Tibial artery (tissue), 4 donors: ENCODE measurements at regions not wholly inside any gene's neighbourhood (a gene's known extent, or its start where the extent isn't known, plus 50 kb on each side); places are given as distances from the start of the nearest gene placed in this dataset.

Experiments used
- DNase-seq, 2 donors: peaks; one replicate each; pipeline ENCODE4 v3.0.0-alpha.2; 2019
- H3K27ac ChIP-seq, 2 donors: fragments of 200-600 bp; sonication (generic) in 1 of 2; 1 replicate in 1 of 2; 2 replicates in 1 of 2; pipeline ENCODE4 v1.5.1; 2018 to 2019; ENCODE audit warnings: mild to moderate bottlenecking in 1 of 2
- H3K27me3 ChIP-seq, 2 donors: fragments of 200-600 bp; sonication (generic) in 1 of 2; one replicate each; pipeline versions ENCODE4 v1.5.1 to v1.6.0; 2016 to 2019
- H3K36me3 ChIP-seq, 3 donors: fragments of 200-600 bp; sonication (generic) in 2 of 3; one replicate each; pipeline ENCODE4 v1.5.1; 2016 to 2019; ENCODE audit warnings: mild to moderate bottlenecking in 2 of 3
- H3K4me1 ChIP-seq, 4 donors: fragments of 200-600 bp; sonication (generic) in 2 of 4; 1 replicate in 3 of 4; 2 replicates in 1 of 4; pipeline ENCODE4 v1.5.1; 2016 to 2019
- H3K4me3 ChIP-seq, 2 donors: fragments of 200-600 bp; sonication (generic) in 1 of 2; 1 replicate in 1 of 2; 2 replicates in 1 of 2; pipeline ENCODE4 v1.5.1; 2018 to 2019; ENCODE audit warnings: mild to moderate bottlenecking in 2 of 2
- H3K9me3 ChIP-seq, 3 donors: fragments of 200-600 bp; sonication (generic) in 1 of 3; one replicate each; pipeline ENCODE4 v1.5.1; 2016 to 2019
- intact Hi-C: fragments of 100-400 bp; cut with DNase I; formaldehyde crosslinking; loops from one replicate; pipeline ENCODE4 v1.15.0; 2023; ENCODE audit warnings: low total_unique reads
- TF ChIP-seq, protein P1 (sequence below), 2 experiments: fragments of 200-600 bp in 1 of 2; fragments of 450-650 bp in 1 of 2; IDR thresholded peaks; one replicate each; pipeline ENCODE4 v1.5.1; 2017 to 2019; ENCODE audit warnings: antibody characterized with exemption in 2 of 2, mild to moderate bottlenecking in 1 of 2, moderate library complexity in 1 of 2

GRCh38 chr5:148913985-148914431 lies 87.6 kb downstream of the ADRB2 start:
- Histone ChIP-seq H3K4me1 (peaks cover 0 to 8% (median 0%) of the 10 kb centered on the region in 4 donors), H3K27ac (no peak overlapping the region)
- intact Hi-C loops: no loop called here

DNA sequence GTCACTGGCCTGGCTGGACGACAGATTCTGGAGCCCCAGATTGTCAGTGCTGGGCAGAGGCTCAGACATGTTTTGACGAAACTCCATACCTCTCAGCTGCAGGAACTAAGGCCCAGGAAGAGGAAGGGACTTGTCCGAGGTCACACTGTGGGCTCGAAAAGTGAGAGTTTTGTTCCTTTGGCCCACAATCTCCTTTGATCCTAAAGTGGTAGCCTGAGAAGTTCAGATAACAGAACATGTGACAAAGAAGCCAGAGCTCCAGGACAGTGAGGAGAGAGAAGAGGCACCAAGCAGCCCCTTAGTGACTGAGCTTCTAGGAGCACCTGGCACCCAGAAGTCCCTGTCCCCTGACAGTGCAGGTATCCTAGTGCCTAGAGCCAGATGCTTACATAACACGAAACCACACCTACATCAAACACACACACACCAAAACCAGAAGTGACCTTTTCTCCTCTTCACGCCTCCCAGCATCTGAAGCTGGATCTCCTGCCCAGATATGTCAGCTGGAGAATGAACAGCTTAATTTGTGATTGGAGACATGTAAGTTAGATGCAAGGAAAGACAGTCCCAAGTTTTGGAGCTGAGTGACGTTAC lies 88.9 kb downstream of the ADRB2 start:
- H3K27me3 ChIP-seq: no peaks in the 10 kb centered on the region
- no peak overlapping the region for H3K4me3 ChIP-seq
- no peaks in the 10 kb centered on the region for H3K4me1 ChIP-seq
- no peaks in the 10 kb centered on the region for H3K36me3 ChIP-seq
- TF ChIP-seq, protein P1, sequence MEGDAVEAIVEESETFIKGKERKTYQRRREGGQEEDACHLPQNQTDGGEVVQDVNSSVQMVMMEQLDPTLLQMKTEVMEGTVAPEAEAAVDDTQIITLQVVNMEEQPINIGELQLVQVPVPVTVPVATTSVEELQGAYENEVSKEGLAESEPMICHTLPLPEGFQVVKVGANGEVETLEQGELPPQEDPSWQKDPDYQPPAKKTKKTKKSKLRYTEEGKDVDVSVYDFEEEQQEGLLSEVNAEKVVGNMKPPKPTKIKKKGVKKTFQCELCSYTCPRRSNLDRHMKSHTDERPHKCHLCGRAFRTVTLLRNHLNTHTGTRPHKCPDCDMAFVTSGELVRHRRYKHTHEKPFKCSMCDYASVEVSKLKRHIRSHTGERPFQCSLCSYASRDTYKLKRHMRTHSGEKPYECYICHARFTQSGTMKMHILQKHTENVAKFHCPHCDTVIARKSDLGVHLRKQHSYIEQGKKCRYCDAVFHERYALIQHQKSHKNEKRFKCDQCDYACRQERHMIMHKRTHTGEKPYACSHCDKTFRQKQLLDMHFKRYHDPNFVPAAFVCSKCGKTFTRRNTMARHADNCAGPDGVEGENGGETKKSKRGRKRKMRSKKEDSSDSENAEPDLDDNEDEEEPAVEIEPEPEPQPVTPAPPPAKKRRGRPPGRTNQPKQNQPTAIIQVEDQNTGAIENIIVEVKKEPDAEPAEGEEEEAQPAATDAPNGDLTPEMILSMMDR (IDR thresholded peaks at IDR 0.05): no peak
- no peak for DNase-seq
- H3K27ac ChIP-seq: no peak overlapping the region
- intact Hi-C loops: no loop called here
- no peaks in the 10 kb centered on the region for H3K9me3 ChIP-seq

More at GRCh38 chr5:148913985-148914431, 87.6 kb downstream of the ADRB2 start:
- no peak overlapping the region for H3K4me3 ChIP-seq
- TF ChIP-seq, protein P1 (IDR thresholded peaks at IDR 0.05): no peak
- no peaks in the 10 kb centered on the region for H3K27me3 ChIP-seq
- no peaks in the 10 kb centered on the region for H3K9me3 ChIP-seq
- no peak for DNase-seq
- H3K36me3 ChIP-seq: no peaks in the 10 kb centered on the region

DNA sequence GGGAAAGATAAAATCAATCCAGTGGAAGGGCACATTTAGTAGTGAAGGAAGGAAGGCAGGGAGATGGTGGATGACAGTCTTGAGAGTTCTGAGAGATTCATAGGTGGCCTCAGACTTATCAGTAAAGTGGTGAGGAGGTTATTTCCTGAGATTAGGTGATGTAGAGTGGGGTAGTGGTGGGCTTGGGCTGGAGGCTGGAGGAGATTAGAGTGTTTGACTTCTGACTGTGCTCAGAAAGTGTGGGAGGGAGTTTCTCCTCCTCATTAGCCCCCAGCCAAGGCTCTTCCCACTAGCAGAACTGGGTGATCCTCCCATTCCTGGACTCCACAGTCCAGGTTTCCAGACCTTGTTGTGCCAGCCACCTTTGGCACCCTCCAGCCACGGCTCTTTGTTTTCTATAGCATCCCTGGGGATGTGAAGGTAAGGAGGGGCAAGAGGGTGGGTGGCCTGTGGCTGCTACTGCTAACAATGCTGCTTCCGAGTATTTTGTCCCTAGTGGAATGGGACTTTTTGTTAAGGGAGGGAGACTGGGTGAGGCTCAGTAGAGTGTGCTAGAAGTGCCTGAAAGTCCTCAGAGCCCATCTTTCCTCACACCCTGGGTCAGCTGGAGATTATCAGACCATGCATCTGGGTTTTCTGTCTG lies 94.4 kb downstream of the ADRB2 start:
- Histone ChIP-seq H3K36me3 (no peaks in the 10 kb centered on the region), H3K9me3 (no peaks in the 10 kb centered on the region), H3K27me3 (peaks cover 0 to 4% of the 10 kb centered on the region in 2 donors), H3K4me3 (no peak overlapping the region), H3K4me1 (no peaks in the 10 kb centered on the region), H3K27ac (no peak overlapping the region)
- DNase-seq: no peak
- TF ChIP-seq, protein P1 (IDR thresholded peaks at IDR 0.05): no peak
- intact Hi-C loops: no loop called here

GRCh38 chr5:148921350-148921749 lies 94.9 kb downstream of the ADRB2 start:
- TF ChIP-seq, protein P1 (IDR thresholded peaks at IDR 0.05): no peak
- DNase-seq: no peak
- Histone ChIP-seq H3K27me3 (peaks cover 0 to 4% of the 10 kb centered on the region in 2 donors), H3K4me3 (no peak overlapping the region), H3K9me3 (no peaks in the 10 kb centered on the region), H3K4me1 (no peaks in the 10 kb centered on the region), H3K27ac (no peak overlapping the region), H3K36me3 (no peaks in the 10 kb centered on the region)
- intact Hi-C loops: no loop called here

DNA sequence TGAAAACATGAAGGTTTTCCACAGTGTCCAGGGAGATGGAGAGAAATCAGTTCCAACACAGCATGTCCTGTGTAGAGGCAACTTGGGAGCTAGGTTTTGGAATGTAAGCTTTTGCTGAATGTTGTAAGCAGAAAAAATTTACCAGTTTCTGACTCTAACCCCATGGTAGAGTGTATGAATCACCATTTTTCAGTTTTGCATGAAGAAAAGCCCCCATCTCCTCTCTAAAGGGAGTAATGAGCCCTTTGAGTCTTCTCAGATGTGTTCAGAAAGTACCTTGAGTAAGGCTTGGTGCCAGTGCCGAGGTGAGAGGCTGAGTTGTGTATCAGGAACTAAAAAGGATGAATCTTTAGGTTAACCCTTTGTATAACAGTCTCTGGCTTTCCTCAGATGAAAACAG lies 96.2 kb downstream of the ADRB2 start:
- Histone ChIP-seq H3K9me3 (no peaks in the 10 kb centered on the region), H3K36me3 (no peaks in the 10 kb centered on the region), H3K4me3 (no peak overlapping the region), H3K27ac (no peak overlapping the region), H3K4me1 (peaks cover 0 to 3% (median 0%) of the 10 kb centered on the region in 4 donors), H3K27me3 (peaks cover 0 to 4% of the 10 kb centered on the region in 2 donors)
- intact Hi-C loops: no loop called here
- no peak for DNase-seq
- TF ChIP-seq, protein P1 (IDR thresholded peaks at IDR 0.05): no peak
